Endothelial cell of umbilical vein (primary cell): ENCODE measurements at regions not wholly inside any gene's neighbourhood (a gene's known extent, or its start where the extent isn't known, plus 50 kb on each side); places are given as distances from the start of the nearest gene placed in this dataset.

Source experiments
- EZH2 ChIP-seq: IDR thresholded peaks from 2 replicates; pipeline ENCODE4 v1.6.1; 2012; ENCODE audit warnings: borderline replicate concordance, low read depth, mild to moderate bottlenecking, moderate library complexity, low read length, inconsistent platforms; ENCODE audit not compliant: severe bottlenecking
- GATA2 ChIP-seq: IDR thresholded peaks from 2 replicates; pipeline ENCODE4 v1.7.0; 2011; ENCODE audit warnings: low read depth, mild to moderate bottlenecking, moderate library complexity, mixed read lengths, low read length; ENCODE audit not compliant: insufficient read length, insufficient read depth
- JUN ChIP-seq: IDR thresholded peaks from 2 replicates; pipeline ENCODE4 v1.6.1; 2011; ENCODE audit warnings: borderline replicate concordance, low read depth; ENCODE audit not compliant: insufficient read length, insufficient read depth
- MAX ChIP-seq: IDR thresholded peaks from 2 replicates; pipeline ENCODE4 v1.6.1; 2011; ENCODE audit not compliant: insufficient read depth, insufficient read length
- POLR2A ChIP-seq: IDR thresholded peaks from 2 replicates; pipeline ENCODE4 v1.6.1; 2012; ENCODE audit warnings: low read depth, mild to moderate bottlenecking, control low read depth, low read length
- POLR2AphosphoS5 ChIP-seq: IDR thresholded peaks from 2 replicates; pipeline ENCODE4 v1.6.1; 2012; ENCODE audit warnings: low read depth, mild to moderate bottlenecking, control low read depth, low read length, moderate library complexity; ENCODE audit not compliant: insufficient read depth
- TF ChIP-seq, protein P1 (sequence below), 2 donors: IDR thresholded peaks; 1 replicate in 1 of 2; 2 replicates in 1 of 2; pipeline ENCODE4 v1.5.1; 2011; ENCODE audit warnings: low read length in 2 of 2, mild to moderate bottlenecking in 2 of 2, moderate library complexity in 2 of 2, control low read depth in 1 of 2, inconsistent platforms in 1 of 2, low read depth in 1 of 2; ENCODE audit not compliant: insufficient read depth in 1 of 2; ENCODE audit errors: extremely low read depth in 1 of 2

GRCh38 chr7:34236057-34236456 is 330.7 kb downstream of the BMPER start:
- TF ChIP-seq, protein P1, sequence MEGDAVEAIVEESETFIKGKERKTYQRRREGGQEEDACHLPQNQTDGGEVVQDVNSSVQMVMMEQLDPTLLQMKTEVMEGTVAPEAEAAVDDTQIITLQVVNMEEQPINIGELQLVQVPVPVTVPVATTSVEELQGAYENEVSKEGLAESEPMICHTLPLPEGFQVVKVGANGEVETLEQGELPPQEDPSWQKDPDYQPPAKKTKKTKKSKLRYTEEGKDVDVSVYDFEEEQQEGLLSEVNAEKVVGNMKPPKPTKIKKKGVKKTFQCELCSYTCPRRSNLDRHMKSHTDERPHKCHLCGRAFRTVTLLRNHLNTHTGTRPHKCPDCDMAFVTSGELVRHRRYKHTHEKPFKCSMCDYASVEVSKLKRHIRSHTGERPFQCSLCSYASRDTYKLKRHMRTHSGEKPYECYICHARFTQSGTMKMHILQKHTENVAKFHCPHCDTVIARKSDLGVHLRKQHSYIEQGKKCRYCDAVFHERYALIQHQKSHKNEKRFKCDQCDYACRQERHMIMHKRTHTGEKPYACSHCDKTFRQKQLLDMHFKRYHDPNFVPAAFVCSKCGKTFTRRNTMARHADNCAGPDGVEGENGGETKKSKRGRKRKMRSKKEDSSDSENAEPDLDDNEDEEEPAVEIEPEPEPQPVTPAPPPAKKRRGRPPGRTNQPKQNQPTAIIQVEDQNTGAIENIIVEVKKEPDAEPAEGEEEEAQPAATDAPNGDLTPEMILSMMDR (IDR thresholded peaks at IDR 0.05; ENCODE audit: extremely low read depth in 1 of 2, insufficient read depth in 1 of 2, low read depth in 1 of 2, low read length in 2 of 2) = no peak
- TF ChIP-seq POLR2AphosphoS5 (no peak), POLR2A (no peak), JUN (no peak), MAX (no peak), EZH2 (no peak), GATA2 (no peak)
